GM23338 (cell line): ENCODE measurements at regions not wholly inside any gene's neighbourhood (a gene's known extent, or its start where the extent isn't known, plus 50 kb on each side); places are given as distances from the start of the nearest gene placed in this dataset.
A peak's percentile ranks its signal among the peaks of the same experiment; 100 is the strongest.

Source experiments
- ATAC-seq: fragments of 200-7000 bp; cut with Tn5 transposase; 3 replicates; pipeline ENCODE4 v1.9.1; 2020
- DNase-seq: peaks from one replicate; pipeline ENCODE4 v3.0.0-alpha.2; 2015; ENCODE audit warnings: low spot score
- H2AFZ ChIP-seq: fragments of 200-600 bp; sonication (generic); 2 replicates; pipeline ENCODE4 v1.8.0; 2016; ENCODE audit warnings: antibody characterized with exemption, mild to moderate bottlenecking, moderate library complexity
- H3F3A ChIP-seq: fragments of 200-600 bp; sonication (generic); replicated peaks from 2 replicates; pipeline ENCODE4 v1.8.0; 2017; ENCODE audit warnings: antibody characterized with exemption, mixed run types, low read depth
- H3K27ac ChIP-seq: fragments of 200-600 bp; sonication (generic); 2 replicates; pipeline ENCODE4 v1.6.1; 2016; ENCODE audit warnings: low read depth
- H3K27me3 ChIP-seq: fragments of 200-600 bp; sonication (generic); 2 replicates; pipeline ENCODE4 v1.8.0; 2016; ENCODE audit warnings: mild to moderate bottlenecking, mixed run types, moderate library complexity; ENCODE audit not compliant: insufficient read depth
- H3K36me3 ChIP-seq: fragments of 200-600 bp; sonication (generic); 2 replicates; pipeline ENCODE4 v1.8.0; 2016; ENCODE audit warnings: mild to moderate bottlenecking; ENCODE audit not compliant: insufficient read depth
- H3K4me1 ChIP-seq: fragments of 200-600 bp; sonication (generic); 2 replicates; pipeline ENCODE4 v1.8.0; 2016; ENCODE audit warnings: mild to moderate bottlenecking, moderate library complexity; ENCODE audit not compliant: insufficient read depth
- H3K4me2 ChIP-seq: fragments of 200-600 bp; sonication (generic); 2 replicates; pipeline ENCODE4 v1.7.1; 2017; ENCODE audit warnings: mixed run types
- H3K4me3 ChIP-seq: fragments of 200-600 bp; sonication (generic); 2 replicates; pipeline ENCODE4 v1.6.1; 2016; ENCODE audit warnings: mixed run types
- H3K79me2 ChIP-seq: fragments of 200-600 bp; sonication (generic); replicated peaks from 2 replicates; pipeline ENCODE4 v1.8.0; 2017; ENCODE audit warnings: mild to moderate bottlenecking; ENCODE audit not compliant: insufficient read depth
- H3K9me2 ChIP-seq: fragments of 200-600 bp; sonication (generic); 2 replicates; pipeline ENCODE4 v1.8.0; 2017; ENCODE audit not compliant: insufficient read depth
- H4K20me1 ChIP-seq: fragments of 200-600 bp; sonication (generic); replicated peaks from 2 replicates; pipeline ENCODE4 v1.8.0; 2017; ENCODE audit warnings: mild to moderate bottlenecking; ENCODE audit not compliant: insufficient read depth
- H3K27ac Mint-ChIP-seq: 2 replicates; pipeline ENCODE4 v1.8.0; 2020; ENCODE audit warnings: inconsistent platforms, mild to moderate bottlenecking, moderate library complexity, mixed read lengths
- H3K27me3 Mint-ChIP-seq: 3 replicates; pipeline ENCODE4 v1.8.0; 2022; ENCODE audit warnings: low read depth, mild to moderate bottlenecking, moderate library complexity, mixed read lengths, inconsistent platforms; ENCODE audit not compliant: insufficient read depth, poor library complexity
- H3K36me3 Mint-ChIP-seq: 3 replicates; pipeline ENCODE4 v1.8.0; 2021; ENCODE audit warnings: low read depth, mild to moderate bottlenecking, inconsistent platforms, moderate library complexity, mixed read lengths
- H3K4me1 Mint-ChIP-seq: 3 replicates; pipeline ENCODE4 v1.8.0; 2020; ENCODE audit warnings: mild to moderate bottlenecking, inconsistent platforms, mixed read lengths
- H3K4me3 Mint-ChIP-seq: 3 replicates; pipeline ENCODE4 v1.8.0; 2021; ENCODE audit warnings: moderate library complexity, mild to moderate bottlenecking, inconsistent platforms, mixed read lengths
- H3K9me3 Mint-ChIP-seq: 3 replicates; pipeline ENCODE4 v1.8.0; 2020; ENCODE audit warnings: moderate library complexity, mild to moderate bottlenecking, inconsistent platforms, mixed read lengths
- CREB1 ChIP-seq: fragments of 250-450 bp; sonication (Bioruptor Pico); IDR thresholded peaks from 2 replicates; pipeline ENCODE4 v1.5.0; 2020; ENCODE audit warnings: low read depth, mild to moderate bottlenecking, moderate library complexity
- ETS1 ChIP-seq: IDR thresholded peaks from 2 replicates; pipeline ENCODE4 v1.6.1; 2016; ENCODE audit warnings: antibody characterized with exemption
- EZH2 ChIP-seq: fragments of 200-600 bp; sonication (generic); IDR thresholded peaks from one replicate; pipeline ENCODE4 v1.8.0; 2017; ENCODE audit warnings: antibody characterized with exemption, mild to moderate bottlenecking, low read depth; ENCODE audit not compliant: unreplicated experiment
- EZH2phosphoT487 ChIP-seq: fragments of 200-600 bp; sonication (generic); IDR thresholded peaks from one replicate; pipeline ENCODE4 v1.8.1; 2018; ENCODE audit warnings: antibody characterized with exemption; ENCODE audit not compliant: unreplicated experiment
- JUNB ChIP-seq: IDR thresholded peaks from one replicate; pipeline ENCODE4 v1.6.1; 2016; ENCODE audit warnings: antibody characterized with exemption; ENCODE audit not compliant: unreplicated experiment
- NANOG ChIP-seq: IDR thresholded peaks from 2 replicates; pipeline ENCODE4 v1.6.1; 2016; ENCODE audit warnings: antibody characterized with exemption, borderline replicate concordance
- REST ChIP-seq: IDR thresholded peaks from one replicate; pipeline ENCODE4 v1.6.1; 2018; ENCODE audit warnings: antibody characterized with exemption; ENCODE audit not compliant: unreplicated experiment
- ZNF331 ChIP-seq: fragments of 250-450 bp; sonication (Bioruptor Pico); IDR thresholded peaks from 2 replicates; pipeline ENCODE4 v1.5.0; 2020; ENCODE audit warnings: low read depth, mild to moderate bottlenecking, moderate library complexity
- ZNF462 ChIP-seq: fragments of 250-450 bp; sonication (Bioruptor Pico); IDR thresholded peaks from 2 replicates; pipeline ENCODE4 v1.5.0; 2020; ENCODE audit warnings: mild to moderate bottlenecking, moderate library complexity

- TF ChIP-seq EZH2phosphoT487 (no peak), ZNF462 (no peak), EZH2 (no peak), ZNF331 (CRISPR knock-in tag) (no peak)
- Histone ChIP-seq H3K36me3 (no peaks in the 10 kb centered on the region), H3K9me2 (no peaks in the 10 kb centered on the region), H2AFZ (no peak overlapping the region), H4K20me1 (no peaks in the 10 kb centered on the region), H3K4me2 (peak overlapping the region; percentile 72), H3K27ac (no peak overlapping the region), H3K27me3 (no peaks in the 10 kb centered on the region), H3K79me2 (no peaks in the 10 kb centered on the region), H3F3A (no peaks in the 10 kb centered on the region), H3K4me3 (peak overlapping the region; percentile 18; the same call in 1 of the 2 replicates), H3K4me1 (peaks cover 31% of the 10 kb centered on the region)
- Mint-ChIP-seq H3K9me3 (no peaks in the 10 kb centered on the region; the same call in 2 of the 3 replicates), H3K4me3 (no peak overlapping the region; the same call in 2 of the 3 replicates), H3K36me3 (peaks cover 4% of the 10 kb centered on the region; the same call in 2 of the 3 replicates), H3K27ac (peak overlapping the region; percentile 19), H3K4me1 (peaks cover 24% of the 10 kb centered on the region), H3K27me3 (peaks cover 4% of the 10 kb centered on the region)
- no peak for ATAC-seq
- DNase-seq, result no peak
Measured at GRCh38 chr17:68662479-68662878, 61.3 kb upstream of the FAM20A start.

DNA sequence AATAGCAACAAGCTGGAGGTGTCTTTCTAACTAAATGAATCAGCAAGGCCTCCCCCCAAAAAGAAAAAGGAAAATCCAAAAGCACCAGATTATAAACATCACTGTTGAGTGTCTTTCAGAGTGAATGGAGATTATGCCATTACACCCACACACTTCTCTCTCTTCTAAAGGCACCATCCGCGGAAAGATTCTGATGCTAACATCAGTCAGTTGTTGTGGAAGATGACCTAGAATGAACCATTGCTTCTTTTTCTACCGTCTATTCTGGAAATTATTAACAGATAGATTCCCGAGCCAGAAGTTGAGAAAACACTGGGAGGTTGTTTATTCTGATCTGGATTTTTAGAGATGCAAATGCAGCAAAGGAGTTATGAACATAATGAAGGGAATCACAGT, 60.9 kb upstream of the FAM20A start:
- Histone ChIP-seq H3K4me1 (peaks cover 35% of the 10 kb centered on the region), H3K27ac (no peak overlapping the region), H3F3A (no peaks in the 10 kb centered on the region), H3K27me3 (no peaks in the 10 kb centered on the region), H3K79me2 (no peaks in the 10 kb centered on the region), H3K4me3 (0 out of 2 replicates have a peak overlapping the region, but pooled peaks have one; percentile 18), H3K4me2 (peak overlapping the region; percentile 72), H4K20me1 (no peaks in the 10 kb centered on the region), H3K9me2 (no peaks in the 10 kb centered on the region), H2AFZ (no peak overlapping the region), H3K36me3 (no peaks in the 10 kb centered on the region)
- ATAC-seq (no peak), DNase-seq (no peak)
- no peaks in the 10 kb centered on the region; the same call in 2 of the 3 replicates for H3K9me3 Mint-ChIP-seq
- peaks cover 4% of the 10 kb centered on the region for H3K27me3 Mint-ChIP-seq
- peaks cover 4% of the 10 kb centered on the region; the same call in 2 of the 3 replicates for H3K36me3 Mint-ChIP-seq
- no peak overlapping the region; the same call in 2 of the 3 replicates for H3K4me3 Mint-ChIP-seq
- peaks cover 24% of the 10 kb centered on the region for H3K4me1 Mint-ChIP-seq
- H3K27ac Mint-ChIP-seq, result peak overlapping the region; percentile 19
- TF ChIP-seq EZH2 (no peak), CREB1 (no peak), NANOG (no peak), EZH2phosphoT487 (no peak), ZNF331 (CRISPR knock-in tag) (no peak), ETS1 (no peak), REST (no peak), JUNB (no peak)
